Occipital lobe (tissue), 1 donor: ENCODE measurements at regions not wholly inside any gene's neighbourhood (a gene's known extent, or its start where the extent isn't known, plus 50 kb on each side); places are given as distances from the start of the nearest gene placed in this dataset.

ENCODE experiments used
- DNase-seq: peaks from one replicate; lab custom pipeline; 2025; lab: John Stamatoyannopoulos, UW

DNA sequence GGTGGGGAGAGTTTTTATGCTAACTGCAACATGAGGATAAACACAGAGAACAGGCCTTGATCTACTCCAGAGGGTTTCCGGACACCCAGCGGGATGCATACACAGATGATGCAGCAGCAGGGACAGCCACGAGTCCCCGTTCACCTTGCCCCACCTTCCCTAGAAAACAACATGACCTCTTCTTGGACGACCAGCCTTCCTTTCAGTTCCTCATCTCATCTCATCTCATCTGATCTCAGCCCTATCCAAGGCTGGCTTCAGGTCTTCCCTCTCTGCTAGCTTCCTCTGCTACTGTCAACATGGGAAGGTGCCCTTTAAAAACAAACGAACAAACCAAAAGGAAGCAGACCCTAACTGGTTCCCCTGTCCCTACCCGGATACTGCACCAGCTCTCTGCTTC, 1356.2 kb downstream of the TBC1D22A start:
- no peak for DNase-seq

DNA sequence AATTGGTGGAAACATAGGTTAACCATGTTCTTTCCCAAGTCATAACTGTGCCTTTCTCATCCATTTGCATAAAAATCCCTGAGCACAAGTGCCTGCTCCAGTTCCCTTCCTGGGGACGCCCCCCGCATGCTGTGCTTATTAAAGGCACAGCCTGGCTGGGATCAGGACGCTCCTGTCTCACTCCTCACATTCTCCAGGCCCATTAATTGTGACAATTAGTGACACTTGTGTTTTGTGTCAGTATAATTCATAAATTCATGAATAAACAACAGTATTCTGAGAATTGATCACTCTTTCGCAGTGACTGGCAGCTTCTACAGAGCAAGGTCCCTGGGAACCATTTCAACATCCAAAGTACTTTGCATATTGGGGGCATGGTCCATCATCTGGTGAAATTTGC, 1354.4 kb downstream of the TBC1D22A start:
- DNase-seq: no peak

DNA sequence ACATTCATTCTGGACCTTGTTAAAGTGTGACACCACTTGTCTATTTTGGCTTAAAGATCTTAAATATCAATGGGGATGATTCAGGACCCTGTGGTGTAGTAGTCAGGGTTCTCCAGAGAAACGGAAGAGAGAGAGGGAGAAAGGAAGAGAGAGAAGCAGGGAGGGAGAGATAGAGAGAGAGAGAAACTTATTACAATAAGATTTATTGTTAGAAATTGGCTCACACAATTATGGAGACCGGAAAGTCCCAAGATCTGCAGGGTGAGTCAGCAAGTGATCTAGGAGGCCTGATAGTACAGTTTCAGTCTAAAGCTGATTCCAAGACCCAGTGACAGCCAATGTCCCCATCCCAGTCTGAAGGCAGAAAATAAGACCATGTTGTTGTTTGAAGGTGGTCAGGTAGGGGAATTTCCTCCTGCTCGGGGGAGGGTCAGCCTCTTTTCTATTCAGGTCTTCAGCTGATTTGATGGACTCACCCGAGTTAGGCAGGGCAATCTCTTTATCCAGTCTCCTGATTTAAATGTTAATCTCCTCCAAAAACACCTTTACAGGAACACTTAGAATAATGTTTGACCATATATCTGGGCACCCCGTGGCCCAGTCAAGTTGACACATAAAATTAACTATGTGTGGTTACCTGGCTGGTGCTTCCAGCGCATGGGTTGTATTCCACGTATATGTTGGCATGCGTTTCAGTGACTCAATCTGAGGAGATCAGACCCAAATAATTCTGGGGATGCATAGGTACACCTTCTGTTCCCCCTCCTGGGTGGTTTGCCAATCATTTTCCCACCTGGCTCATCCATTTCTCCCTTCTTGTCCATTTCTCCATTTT, 1350.5 kb downstream of the TBC1D22A start:
- DNase-seq: no peak

DNA sequence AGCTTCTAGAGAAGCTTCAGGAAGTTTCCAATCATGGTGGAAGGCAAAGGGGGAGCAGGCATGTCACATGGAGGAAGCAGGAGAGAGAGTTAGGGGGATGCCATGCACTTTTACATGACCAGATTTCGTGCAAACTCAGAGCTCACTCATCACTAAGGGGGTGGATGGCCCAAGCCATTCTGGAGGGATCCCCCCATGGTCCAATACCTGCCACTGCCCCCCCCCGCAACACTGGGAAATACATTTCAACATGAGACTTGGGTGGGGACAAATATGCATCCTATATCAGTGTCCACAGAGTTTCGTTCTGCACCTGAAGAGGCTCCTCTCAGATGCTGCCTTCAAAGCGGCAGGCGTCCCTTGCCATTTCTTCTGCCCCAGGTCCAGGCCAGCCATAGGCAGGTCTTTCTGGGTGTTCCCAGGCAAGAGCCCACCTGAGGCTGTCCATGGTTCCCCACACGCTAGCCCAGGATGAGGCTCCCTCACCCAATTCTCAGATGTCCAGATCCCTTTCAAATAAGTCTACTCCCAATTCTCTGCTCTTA, 1344.3 kb downstream of the TBC1D22A start:
- no peak for DNase-seq

DNA sequence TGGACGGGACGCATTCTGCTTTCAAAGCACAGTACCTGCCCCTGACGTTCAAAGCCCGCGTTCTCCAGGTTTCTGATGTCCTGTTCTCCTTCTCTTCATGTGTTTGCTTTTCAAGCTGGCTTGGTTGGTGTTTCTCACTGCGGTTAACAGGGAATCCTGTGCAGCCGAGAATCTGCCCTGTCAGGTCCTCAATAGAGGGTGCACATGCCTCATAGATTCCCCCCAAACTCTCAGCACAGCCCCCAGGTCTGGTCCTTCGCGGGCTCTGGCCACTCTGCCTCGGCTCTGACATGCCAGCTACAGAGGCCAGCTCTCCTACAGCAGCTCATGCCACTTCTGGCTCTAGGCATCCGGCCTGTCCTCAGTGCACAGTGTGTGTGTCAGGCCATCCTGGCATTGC, 1343.8 kb downstream of the TBC1D22A start:
- no peak for DNase-seq

DNA sequence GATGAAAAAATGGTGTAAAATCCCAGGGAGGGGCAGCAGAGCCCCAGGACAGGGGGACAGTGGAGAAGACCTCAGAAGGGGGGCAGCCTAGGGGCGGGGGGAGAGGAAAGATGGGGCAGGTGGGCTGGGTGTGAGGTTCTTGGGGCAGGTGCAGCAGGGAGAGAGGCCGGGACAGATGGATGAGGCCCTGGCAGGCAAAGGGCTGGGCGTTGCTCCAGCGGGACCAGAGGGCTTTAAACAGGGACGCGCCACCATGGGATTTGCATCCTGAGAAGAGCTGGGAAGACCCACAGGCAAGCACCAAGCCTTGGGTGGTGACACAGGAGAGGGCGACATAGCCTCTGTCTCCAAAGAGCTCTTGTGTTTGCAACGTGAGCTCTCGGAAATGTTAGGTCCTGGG, 1342.8 kb downstream of the TBC1D22A start:
- no peak for DNase-seq

DNA sequence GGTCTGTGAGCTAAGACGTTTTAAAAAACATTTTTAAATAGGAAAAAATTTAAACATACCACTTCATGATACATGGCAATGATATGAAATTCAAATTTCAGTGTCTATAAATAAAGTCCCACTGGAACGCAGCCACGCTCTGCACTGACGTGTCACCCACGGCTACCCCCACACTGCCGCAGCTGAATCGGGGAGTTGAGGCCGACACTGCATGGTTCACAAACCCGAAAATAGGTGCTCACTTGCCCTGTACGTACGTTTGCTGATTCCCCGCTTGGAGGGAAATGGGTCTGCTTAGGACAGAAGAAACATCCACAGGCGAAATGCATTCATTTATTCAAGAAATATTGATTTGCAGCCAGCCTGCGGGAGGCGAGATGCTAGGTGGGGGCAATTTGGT, 1342.3 kb downstream of the TBC1D22A start:
- DNase-seq: peak; percentile 40

DNA sequence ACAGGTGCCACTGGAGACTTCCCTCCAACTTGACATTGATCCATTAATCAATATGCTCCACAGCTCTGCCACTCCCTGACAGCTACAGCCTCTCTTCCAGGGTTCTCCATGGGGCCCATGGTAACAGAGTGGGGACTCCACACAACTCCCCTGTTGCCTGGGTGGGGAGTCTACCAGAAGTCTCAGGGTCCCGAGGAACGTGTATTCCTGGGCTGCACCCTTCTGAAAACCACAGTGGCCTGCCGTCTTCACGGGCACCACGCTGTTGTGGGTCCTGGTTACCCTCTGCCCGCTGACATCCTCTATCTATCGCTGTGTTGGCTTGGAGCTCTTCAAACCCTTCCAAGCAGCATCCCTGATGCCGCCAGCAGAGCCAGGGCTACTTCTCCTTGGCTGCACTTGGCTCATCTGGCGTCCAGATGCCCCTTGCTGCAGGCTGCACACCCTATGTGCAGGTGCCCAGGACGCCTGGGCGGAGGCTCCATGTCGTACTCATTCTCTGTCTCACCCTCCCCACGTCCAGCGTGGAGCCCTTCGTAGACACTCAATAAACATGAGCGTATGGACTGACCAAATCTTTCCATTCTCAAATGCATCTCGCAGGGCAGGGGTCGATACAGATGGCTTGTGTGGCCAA, 1341.8 kb downstream of the TBC1D22A start:
- DNase-seq: no peak

DNA sequence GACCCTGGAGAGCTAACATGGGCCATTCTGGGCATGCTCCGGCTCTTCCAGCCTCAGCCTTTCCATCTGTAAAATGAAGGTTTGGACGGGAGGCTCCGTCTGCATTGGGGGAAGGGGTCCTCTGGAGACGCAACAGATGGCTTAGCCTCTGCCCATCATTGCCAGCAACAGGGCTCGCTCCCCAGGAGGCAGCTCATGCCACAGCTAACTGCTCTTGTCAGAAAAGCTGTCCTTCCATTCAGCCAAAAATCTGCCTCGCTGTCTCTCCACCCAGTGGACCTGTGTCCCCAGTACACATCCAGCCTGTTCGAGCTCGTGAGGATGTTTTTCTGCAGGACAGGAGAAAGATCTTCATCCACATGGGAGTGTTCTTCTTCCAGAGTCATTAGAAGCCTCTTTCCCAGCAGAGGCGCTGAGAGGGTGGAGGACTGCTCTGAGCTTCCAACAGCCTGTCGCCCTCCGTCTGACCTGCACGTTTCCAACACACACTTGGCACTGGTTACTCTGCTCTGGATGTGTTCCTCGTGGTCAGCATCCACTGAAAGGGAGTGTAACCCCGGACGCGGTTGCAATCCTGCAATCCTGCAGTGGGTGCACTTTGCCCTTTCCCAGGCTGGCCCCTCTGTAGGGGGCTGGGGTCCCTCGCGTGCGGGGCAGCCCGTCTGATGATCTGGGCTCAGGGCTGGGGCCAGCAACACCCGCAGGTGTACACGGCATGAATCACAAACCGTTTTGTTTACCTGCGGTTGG, 1340.9 kb downstream of the TBC1D22A start:
- DNase-seq: no peak

DNA sequence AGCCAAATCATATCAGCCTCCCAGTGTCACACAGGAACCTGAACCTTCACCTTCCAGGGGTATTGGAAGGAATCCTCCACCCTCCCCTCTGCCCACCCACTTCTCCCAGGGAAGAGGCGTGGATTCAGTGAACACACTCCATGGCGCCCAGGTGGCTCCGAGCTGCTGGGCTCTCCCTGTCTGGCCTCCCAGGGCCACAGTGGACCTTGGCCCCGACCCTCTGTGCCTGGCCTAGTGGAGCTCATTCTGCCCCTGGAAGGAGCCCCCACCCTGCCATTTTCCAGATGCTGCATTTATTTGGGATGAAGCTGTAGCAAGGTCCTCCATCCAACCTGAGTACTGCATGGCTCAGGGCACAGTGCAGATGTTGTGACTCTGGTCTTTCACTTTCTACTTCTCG, 1340.1 kb downstream of the TBC1D22A start:
- DNase-seq: no peak

DNA sequence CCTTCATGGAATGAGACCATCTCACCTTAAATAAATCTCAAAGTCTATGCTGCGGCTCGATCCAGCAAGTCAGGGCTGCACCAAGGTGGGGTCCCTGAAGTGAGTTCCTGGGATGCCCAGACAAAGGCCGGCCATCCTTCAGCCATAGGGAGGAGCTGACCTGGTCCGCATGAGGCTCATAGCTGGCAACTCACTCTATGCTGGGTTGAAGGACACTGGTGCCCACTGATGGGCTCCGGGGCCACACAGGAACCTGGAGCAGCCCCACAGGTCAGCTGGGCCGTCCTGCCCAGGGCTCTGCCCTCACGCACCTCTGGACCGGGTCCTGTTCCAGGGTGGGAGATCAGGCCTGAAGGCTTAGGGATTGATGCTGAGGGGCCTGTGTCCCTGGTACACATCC, 1339.3 kb downstream of the TBC1D22A start:
- no peak for DNase-seq

DNA sequence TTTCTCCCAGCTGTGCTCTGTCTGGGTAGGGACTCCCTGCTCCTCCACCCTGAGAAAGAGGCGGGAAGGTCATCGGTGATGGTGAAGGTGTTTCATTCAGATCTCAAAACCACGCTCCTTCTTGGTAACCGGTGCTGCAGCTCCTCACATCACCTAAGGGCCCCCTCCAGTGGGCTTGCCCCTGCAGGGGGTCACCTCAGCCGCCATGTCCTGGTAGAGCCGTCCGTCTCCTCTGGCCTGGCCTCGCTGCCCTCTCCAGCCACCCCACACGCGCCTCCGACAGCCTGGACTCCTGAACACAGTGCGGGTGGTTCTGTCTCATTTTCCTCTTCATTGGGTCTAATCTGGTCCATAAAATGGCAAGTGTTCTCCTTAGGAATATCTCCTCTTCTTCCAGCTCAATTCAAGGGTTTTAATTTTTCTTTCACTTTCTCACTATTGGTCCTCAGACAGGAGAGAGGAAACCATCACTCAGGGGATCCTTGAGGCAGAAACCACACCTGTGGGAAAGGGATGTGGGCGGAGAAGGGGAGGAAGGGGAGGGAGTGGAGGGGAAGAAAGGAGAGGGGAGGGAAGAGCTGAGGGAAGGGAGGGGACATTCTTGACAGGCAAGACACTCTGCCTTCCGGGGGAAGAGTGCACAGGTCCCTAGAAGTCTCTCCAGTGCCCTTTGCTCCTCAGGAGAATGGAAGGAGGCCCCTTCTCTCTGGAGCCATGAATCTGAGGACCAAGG, 1338.4 kb downstream of the TBC1D22A start:
- no peak for DNase-seq

DNA sequence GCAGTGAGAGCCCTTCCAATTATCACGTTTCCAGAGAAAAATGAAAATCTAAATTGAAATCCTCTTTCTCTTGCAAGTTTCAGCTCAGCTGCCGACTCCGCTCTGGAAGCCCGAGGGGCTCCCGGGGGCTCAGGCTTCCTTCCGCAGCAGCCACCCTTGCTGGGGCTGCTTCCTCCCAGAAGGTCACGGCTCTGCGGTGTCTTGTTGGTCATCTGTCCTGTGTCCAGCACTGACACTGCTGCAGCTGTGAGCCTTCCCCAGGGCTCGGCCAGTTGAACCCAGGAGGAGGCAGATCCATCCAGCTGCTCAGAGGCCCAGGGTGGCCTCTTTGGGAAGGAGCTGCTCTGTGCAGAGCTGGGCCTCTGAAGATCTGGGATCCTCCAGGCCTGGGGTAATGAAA, 1337.2 kb downstream of the TBC1D22A start:
- no peak for DNase-seq

DNA sequence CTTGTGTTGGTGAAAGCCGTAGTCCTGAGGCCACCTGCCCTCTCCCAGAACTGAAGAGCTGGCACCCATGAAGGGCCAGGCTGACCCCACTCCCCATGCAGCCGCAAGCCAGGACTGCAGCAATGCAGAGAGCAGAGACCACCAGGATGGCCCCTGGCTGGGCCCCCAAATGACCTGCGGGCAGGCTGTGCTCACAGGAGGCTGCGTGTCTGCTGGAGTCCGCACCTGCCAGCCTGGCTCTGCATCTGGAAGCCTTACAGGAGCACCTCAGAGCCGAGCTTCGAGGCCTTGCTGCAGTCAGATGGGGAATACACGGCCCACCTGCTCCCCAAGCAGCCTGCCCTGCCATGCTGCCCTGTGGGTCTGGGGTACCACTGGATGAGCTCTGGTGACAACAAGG, 1336.8 kb downstream of the TBC1D22A start:
- DNase-seq: no peak

DNA sequence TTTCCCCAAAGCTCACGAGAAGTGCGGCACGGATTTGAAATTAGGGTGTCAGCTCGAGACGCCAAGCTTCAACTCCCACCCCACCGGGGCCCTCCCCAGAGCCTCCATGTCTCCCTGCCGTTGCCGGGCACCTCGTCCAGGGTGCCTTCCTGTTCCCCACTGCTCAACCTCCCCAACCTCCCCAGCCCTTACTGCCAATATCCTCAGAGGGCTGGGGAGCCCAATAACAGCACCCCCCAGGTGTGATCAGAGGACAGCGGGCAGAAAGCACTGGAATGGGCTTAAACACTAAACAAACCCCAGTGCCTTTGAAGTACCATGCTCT, 1336.4 kb downstream of the TBC1D22A start:
- no peak for DNase-seq

DNA sequence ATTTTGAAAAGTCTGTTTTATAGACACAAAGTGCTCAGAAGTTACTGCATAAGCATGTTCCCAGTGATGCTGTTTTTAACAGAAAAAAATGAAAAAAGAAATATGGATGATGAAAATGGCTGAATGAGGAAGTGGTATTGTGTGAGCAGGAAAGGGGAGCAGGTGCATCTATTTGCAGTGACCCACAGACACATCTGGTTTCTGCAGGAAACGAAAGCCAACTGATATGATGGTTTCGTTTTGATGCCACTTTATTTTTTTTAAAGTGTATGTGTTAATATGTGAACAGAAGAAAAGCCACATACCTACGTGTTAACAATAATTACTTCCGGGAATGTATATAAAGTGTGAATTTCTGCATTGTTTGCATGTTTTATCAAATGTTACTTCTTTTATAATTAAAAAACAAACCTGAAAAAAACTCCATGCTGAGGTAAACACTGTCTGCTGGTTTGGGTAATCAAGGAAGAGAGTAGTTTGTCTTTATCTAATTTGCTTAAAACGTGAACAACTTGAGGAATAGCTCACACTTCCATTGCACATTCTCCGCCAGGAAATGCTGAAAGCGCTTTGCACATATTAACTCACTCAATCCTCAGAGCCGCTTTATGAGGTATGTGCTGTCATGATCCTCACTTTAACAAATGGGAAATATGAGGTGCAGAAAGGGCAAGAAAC, 1335.9 kb downstream of the TBC1D22A start:
- DNase-seq: no peak

DNA sequence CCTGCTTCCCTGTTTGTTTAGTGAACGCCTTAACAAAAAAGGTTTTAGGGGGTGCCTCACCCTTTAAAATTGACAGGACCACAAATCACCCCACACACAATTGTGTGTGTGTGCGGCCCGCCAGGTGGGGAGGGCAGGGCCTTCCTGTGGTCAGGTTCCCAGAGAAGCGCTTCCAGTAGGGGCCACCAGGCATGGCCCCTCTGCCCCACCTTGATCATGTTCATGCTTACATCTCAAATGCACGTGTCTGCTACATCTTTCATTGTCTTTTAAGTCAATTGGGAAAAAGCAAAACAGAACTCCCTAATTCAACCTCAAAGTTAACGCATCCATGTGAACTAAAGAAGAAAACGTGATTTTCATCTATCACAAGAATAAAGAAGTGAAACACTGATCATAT, 1335.3 kb downstream of the TBC1D22A start:
- no peak for DNase-seq

DNA sequence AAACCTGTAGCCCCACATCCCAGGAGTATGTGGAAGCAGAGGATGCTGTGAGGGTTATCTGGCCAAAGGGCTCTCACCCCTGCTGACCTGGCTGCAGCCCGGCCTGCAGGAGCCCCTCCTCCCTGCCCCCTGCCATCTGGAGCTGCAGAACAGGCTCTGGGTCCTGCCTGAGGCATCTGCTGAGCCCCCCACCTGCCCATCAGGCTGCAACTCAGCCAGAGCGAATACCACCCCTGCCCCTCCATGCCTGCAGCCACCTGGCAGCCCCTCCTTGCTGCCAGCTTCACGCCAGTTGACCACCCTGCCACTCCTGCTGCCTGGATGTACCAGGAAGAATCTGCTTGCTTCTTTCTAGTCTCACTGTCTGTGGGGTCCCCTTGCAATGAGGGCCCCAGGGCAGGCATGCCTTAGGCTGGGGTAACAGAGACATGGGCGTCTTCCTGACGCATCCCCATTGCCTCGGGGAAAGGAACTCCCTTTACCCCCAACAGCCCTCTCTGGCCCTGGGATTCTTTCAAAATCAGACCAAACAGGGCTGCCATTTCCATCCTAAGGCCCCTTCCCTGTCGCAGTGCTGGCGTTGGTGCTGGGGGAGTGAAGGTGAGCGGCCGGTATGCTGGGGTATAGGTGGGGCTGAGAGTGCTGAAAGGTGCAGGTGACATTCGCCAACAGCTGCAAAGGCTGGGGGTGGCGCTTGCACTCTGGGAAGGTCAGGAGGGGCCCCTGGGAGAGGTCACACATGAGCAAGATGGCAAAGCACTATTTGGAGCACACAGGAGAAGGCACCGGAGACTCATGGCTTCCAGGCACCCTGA, 1334.6 kb downstream of the TBC1D22A start:
- DNase-seq: no peak

DNA sequence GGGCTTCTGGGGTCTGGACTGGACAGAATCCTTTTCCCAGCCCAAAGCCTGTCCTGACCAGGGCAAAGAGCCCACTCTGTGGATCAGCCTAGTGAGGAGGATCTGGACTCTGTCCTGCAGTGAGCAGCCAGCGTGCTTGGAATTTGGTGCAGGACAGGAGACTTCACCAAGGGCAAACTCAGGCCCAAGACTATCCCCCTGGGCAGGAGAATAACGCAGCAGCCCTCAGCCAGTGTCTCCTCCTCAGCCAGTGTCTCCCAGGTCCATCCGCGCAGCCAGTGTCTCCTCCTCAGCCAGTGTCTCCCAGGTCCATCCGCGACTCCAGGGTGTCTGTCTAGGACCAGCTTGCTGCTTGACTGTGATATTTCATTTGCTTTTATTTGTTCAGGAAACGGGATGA, 1334.0 kb downstream of the TBC1D22A start:
- DNase-seq: no peak

DNA sequence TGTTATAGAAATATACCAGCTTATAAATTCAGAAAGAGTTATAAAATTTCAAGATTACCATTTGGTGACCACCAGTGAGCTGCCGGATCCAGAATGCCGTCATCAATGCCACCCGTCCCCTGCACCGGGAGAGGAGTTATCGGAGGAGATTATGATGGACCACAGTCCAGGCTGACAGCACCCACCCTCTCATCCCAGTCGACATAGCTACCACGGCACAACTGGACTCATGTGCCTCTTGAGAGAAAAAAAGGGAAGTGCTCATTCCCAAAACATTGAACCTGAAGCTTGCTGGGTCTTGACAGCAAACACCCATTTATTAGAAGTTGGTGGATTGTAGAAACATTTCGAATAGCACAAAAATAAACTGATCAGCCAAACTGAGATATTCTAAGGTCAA, 1331.5 kb downstream of the TBC1D22A start:
- DNase-seq: no peak
